ENCODE measurements at regions not wholly inside any gene's neighbourhood (a gene's known extent, or its start where the extent isn't known, plus 50 kb on each side); places are given as distances from the start of the nearest gene placed in this dataset.

GRCh38 chr12:124383028-124383427, 88.1 kb downstream of the RFLNA start:
- Histone ChIP-seq H3K27me3 (no peaks in the 10 kb centered on the region), H3K36me3 (peaks cover 0 to 42% (median 16%) of the 10 kb centered on the region in 4 donors), H3K4me1 (peaks cover 0 to 92% (median 81%) of the 10 kb centered on the region in 4 donors), H3K9me3 (no peaks in the 10 kb centered on the region), H3K27ac (peak overlapping the region; percentile 94 to 99 (median 96)), H3K4me3 (no peak overlapping the region)
- intact Hi-C loops (cut with DNase I): loop anchor here (5.0 to 10.0 kb wide), 3 partner anchors 134 to 532 kb away; partner anchors contain the start of genes NCOR2 and UBC
- TF ChIP-seq EP300 (IDR thresholded peaks at IDR 0.05): no peak
- no peak for TF ChIP-seq POLR2AphosphoS5 (IDR thresholded peaks at IDR 0.05)
- no peak for TF ChIP-seq POLR2A (IDR thresholded peaks at IDR 0.05)
- no peak for TF ChIP-seq CTCF (IDR thresholded peaks at IDR 0.05)
- 95% methylated on average over 10 of the region's 10 CpGs for WGBS, 2 donors
- no peak for DNase-seq

GRCh38 chr12:124381456-124382296, 86.8 kb downstream of the RFLNA start:
- H3K27ac ChIP-seq: peak overlapping the region; percentile 94 to 99 (median 96)
- peaks cover 5 to 56% (median 26%) of the 10 kb centered on the region in 4 donors for H3K36me3 ChIP-seq
- 17 to 50% methylated on average over 25 of the region's 25 CpGs for WGBS, 2 donors
- intact Hi-C loops (cut with DNase I): loop anchor here (2.0 to 10.0 kb wide), 5 partner anchors 41 to 533 kb away; partner anchors contain the start of genes NCOR2 and UBC
- DNase-seq: peak; percentile 98
- H3K4me1 ChIP-seq: peaks cover 0 to 79% (median 69%) of the 10 kb centered on the region in 4 donors
- no peaks in the 10 kb centered on the region for H3K9me3 ChIP-seq
- H3K4me3 ChIP-seq: no peak overlapping the region
- TF ChIP-seq POLR2AphosphoS5 (IDR thresholded peaks at IDR 0.05): peak; percentile 73 to 89 (median 84)
- TF ChIP-seq POLR2A (IDR thresholded peaks at IDR 0.05): no peak
- TF ChIP-seq EP300 (IDR thresholded peaks at IDR 0.05): peak in 3 of 4 donors; percentile 74 to 89 (median 86)
- TF ChIP-seq CTCF (IDR thresholded peaks at IDR 0.05): no peak
- no peaks in the 10 kb centered on the region for H3K27me3 ChIP-seq

GRCh38 chr12:124380796-124381455, 86.0 kb downstream of the RFLNA start:
- H3K9me3 ChIP-seq: no peaks in the 10 kb centered on the region
- peaks cover 13 to 63% (median 31%) of the 10 kb centered on the region in 4 donors for H3K36me3 ChIP-seq
- H3K27me3 ChIP-seq: no peaks in the 10 kb centered on the region
- no peak for DNase-seq
- H3K27ac ChIP-seq: peak overlapping the region; percentile 94 to 99 (median 96)
- H3K4me3 ChIP-seq: no peak overlapping the region
- intact Hi-C loops (cut with DNase I): loop anchor here (2.0 to 10.0 kb wide), 5 partner anchors 42 to 534 kb away; partner anchors contain the start of genes NCOR2 and UBC
- TF ChIP-seq POLR2AphosphoS5 (IDR thresholded peaks at IDR 0.05) (no peak), EP300 (IDR thresholded peaks at IDR 0.05) (no peak), POLR2A (IDR thresholded peaks at IDR 0.05) (no peak), CTCF (IDR thresholded peaks at IDR 0.05) (no peak)
- WGBS, 2 donors: 64 to 66% methylated on average over 8 of the region's 8 CpGs
- H3K4me1 ChIP-seq: peaks cover 0 to 71% (median 61%) of the 10 kb centered on the region in 4 donors

GRCh38 chr12:124379938-124380754, 85.3 kb downstream of the RFLNA start:
- intact Hi-C loops (cut with DNase I): loop anchor here (2.0 to 10.0 kb wide), 5 partner anchors 43 to 535 kb away; partner anchors contain the start of genes NCOR2 and UBC
- WGBS, 2 donors: 46 to 78% methylated on average over 31 of the region's 31 CpGs
- peak in 2 of 4 donors; percentile 1 to 21 for TF ChIP-seq EP300 (IDR thresholded peaks at IDR 0.05)
- TF ChIP-seq POLR2AphosphoS5 (IDR thresholded peaks at IDR 0.05): peak; percentile 44 to 71 (median 68)
- peak; percentile 65 to 71 (median 68) for TF ChIP-seq CTCF (IDR thresholded peaks at IDR 0.05)
- TF ChIP-seq POLR2A (IDR thresholded peaks at IDR 0.05): no peak
- peak; percentile 94 for DNase-seq
- H3K36me3 ChIP-seq: peaks cover 20 to 65% (median 32%) of the 10 kb centered on the region in 4 donors
- H3K27ac ChIP-seq: peak overlapping the region; percentile 94 to 99 (median 96)
- peaks cover 0 to 64% (median 53%) of the 10 kb centered on the region in 4 donors for H3K4me1 ChIP-seq
- no peak overlapping the region for H3K4me3 ChIP-seq
- H3K9me3 ChIP-seq: no peaks in the 10 kb centered on the region
- H3K27me3 ChIP-seq: no peaks in the 10 kb centered on the region
